Spinal cord (tissue), 9 donors: ENCODE measurements at regions not wholly inside any gene's neighbourhood (a gene's known extent, or its start where the extent isn't known, plus 50 kb on each side); places are given as distances from the start of the nearest gene placed in this dataset.
"Not testable (repeated sequence)": the region's sequence is repeated elsewhere in the genome, so short reads cannot be mapped to it uniquely, and the experiment has no call there.

ENCODE experiments used
- DNase-seq, 6 donors: peaks; one replicate each; pipeline versions ENCODE4 v3.0.0 to v3.0.0-alpha.2; 2013 to 2015; ENCODE audit warnings: low spot score in 6 of 6, low read depth in 4 of 6
- H3K27ac ChIP-seq: one replicate; pipeline ENCODE4 v1.5.1; 2013; ENCODE audit warnings: low read depth, low read length, control low read depth
- H3K27me3 ChIP-seq: one replicate; pipeline ENCODE4 v1.6.1; 2013; ENCODE audit warnings: low read length; ENCODE audit not compliant: control insufficient read depth, insufficient read depth
- H3K36me3 ChIP-seq: one replicate; pipeline ENCODE4 v1.6.1; 2013; ENCODE audit warnings: low read length; ENCODE audit not compliant: control insufficient read depth, insufficient read depth
- H3K4me1 ChIP-seq: one replicate; pipeline ENCODE4 v1.6.1; 2013; ENCODE audit warnings: low read length; ENCODE audit not compliant: control insufficient read depth, insufficient read depth
- H3K4me3 ChIP-seq: one replicate; pipeline ENCODE4 v1.5.1; 2013; ENCODE audit warnings: low read depth, low read length, control low read depth
- H3K9me3 ChIP-seq: one replicate; pipeline ENCODE4 v1.6.1; 2013; ENCODE audit warnings: low read length; ENCODE audit not compliant: control insufficient read depth, insufficient read depth
- WGBS: methylation state at CpG from one replicate; pipeline ENCODE4 v1.1.5; 2013; ENCODE audit warnings: missing lambda C conversion rate; ENCODE audit not compliant: insufficient coverage; 5-methylcytosine and 5-hydroxymethylcytosine counted together
- donor health status: healthy.

DNA sequence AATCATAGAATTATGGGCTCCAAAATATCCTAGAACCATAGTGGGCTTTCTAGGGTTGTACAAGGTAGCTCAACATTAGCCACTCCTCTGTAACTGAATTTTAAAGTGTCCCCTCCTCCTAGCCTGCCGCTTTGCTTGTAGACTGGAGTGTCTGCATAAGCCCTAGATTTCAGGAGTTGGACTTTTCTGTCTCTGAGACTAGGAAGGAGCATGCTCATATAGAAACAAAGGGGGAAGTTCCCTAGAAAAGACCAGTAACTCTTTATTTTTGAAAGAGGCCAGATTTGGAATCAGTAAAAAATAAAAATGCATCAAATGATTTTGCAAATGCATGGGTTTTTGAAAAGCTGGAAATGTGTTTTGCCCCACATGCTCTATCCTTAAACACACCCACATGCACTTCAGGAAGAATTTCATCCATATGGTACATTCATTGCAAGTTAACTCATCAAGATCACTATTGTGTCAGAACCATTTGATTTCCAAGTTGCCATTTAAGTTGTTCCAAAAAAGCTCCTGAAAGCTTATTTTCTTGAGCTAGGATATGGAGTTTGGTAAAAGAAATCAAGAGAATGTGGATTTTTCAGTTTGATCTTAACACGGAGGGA, 121.0 kb upstream of the NR3C1 start:
- 100% methylated on average over 1 of the region's 2 CpGs for WGBS
- no peak overlapping the region for H3K27ac ChIP-seq
- H3K4me3 ChIP-seq: no peak overlapping the region
- peaks cover 5% of the 10 kb centered on the region for H3K4me1 ChIP-seq
- DNase-seq: peak in 1 of 6 donors; percentile 60
- H3K36me3 ChIP-seq: no peaks in the 10 kb centered on the region
- no peaks in the 10 kb centered on the region for H3K27me3 ChIP-seq
- H3K9me3 ChIP-seq: no peaks in the 10 kb centered on the region

DNA sequence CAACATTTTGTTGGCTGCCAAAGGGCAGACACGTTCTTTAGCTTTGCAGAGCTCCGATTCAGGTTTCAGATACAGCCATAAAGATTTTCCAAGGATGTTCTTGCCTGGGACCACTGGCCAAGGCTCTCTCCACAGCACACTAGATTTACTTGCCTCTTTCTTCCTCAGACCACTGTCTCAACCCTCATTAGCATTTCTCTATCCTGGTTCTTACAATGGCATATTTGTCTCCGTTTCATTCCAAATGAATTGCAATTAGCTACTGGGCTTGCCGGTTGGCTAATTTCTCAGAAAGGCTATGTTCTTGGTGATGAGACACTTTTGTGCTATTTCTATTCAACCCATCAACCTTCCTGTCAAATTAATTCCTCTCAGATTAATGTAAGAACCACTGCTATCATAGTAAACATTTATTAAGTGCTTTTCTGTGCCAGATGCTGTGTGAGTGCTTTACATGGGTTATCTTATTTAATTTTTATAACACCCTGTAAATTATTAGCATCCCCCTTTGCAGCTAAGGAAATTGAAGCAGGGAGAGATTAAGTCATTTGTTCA, 118.4 kb upstream of the NR3C1 start:
- Histone ChIP-seq H3K27me3 (no peaks in the 10 kb centered on the region), H3K36me3 (no peaks in the 10 kb centered on the region), H3K4me1 (peaks cover 5% of the 10 kb centered on the region), H3K4me3 (no peak overlapping the region), H3K9me3 (no peaks in the 10 kb centered on the region), H3K27ac (peak overlapping the region; percentile 25)
- 31% methylated on average over 2 of the region's 4 CpGs for WGBS
- DNase-seq: peak in 3 of 6 donors; percentile 35 to 82 (median 80)

DNA sequence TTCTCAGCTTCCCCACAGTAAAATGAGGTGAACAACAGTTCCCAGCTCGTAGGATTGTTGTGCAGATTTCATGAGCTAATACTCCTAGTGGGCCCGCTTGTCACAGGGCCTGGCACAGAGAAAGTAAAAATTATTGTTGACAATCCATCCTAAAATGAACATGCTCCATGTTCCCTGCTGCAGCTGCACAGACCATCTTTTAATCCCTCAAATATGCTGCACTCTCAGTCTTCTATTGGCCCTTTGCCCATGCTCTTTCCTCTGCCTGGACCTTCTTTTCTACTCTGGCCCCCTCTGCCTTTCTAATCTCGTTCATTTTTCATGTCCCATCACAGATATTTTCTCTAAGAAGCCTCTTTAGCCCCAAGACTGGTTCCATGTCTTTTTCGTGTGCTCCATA, 117.7 kb upstream of the NR3C1 start:
- no peaks in the 10 kb centered on the region for H3K36me3 ChIP-seq
- DNase-seq: no peak
- peaks cover 5% of the 10 kb centered on the region for H3K4me1 ChIP-seq
- H3K9me3 ChIP-seq: no peaks in the 10 kb centered on the region
- WGBS: 91% methylated on average over 3 of the region's 4 CpGs
- no peak overlapping the region for H3K4me3 ChIP-seq
- H3K27ac ChIP-seq: no peak overlapping the region
- H3K27me3 ChIP-seq: no peaks in the 10 kb centered on the region

DNA sequence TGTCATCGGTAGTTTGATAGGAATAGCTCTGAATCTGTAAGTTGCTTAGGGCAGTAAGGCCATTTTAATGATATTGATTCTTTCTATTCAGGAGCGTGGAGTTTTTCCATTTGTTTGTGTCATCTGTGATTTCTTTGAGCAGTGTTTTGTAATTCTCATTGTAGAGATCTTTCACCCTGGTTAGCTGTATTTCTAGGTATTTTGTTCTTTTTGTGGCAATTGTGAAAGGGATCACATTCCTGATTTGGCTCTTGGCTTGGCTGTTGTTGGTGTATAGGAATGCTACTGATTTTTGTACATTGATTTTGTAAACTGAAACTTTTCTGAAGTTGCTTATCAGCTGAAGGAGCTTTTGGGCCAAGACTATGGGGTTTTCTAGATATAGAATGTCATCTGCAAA, 115.7 kb upstream of the NR3C1 start:
- not testable (repeated sequence) for DNase-seq, H3K9me3 ChIP-seq, H3K27ac ChIP-seq, H3K4me1 ChIP-seq, H3K27me3 ChIP-seq, H3K4me3 ChIP-seq, H3K36me3 ChIP-seq
- WGBS: 83% methylated on average over 1 of the region's 2 CpGs

DNA sequence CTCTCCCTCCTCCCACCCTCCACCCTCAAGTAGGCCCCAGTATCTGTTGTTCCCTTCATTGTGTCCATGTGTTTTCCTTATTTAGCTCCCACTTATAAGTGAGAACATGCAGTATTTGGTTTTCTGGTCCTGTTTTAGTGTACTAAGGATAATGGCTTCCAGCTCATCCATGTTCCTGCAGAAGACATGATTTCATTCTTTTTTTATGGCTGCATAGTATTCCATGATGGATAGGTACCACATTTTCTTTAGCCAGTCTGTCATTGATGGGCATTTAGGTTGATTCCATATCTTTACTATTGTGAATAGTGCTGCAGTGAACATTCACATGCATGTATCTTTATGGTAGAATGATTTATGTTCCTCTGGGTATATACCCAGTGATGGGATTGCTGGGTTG, 114.3 kb upstream of the NR3C1 start:
- not testable (repeated sequence) for H3K4me3 ChIP-seq, H3K27me3 ChIP-seq, H3K9me3 ChIP-seq, DNase-seq, H3K27ac ChIP-seq, H3K4me1 ChIP-seq, H3K36me3 ChIP-seq

DNA sequence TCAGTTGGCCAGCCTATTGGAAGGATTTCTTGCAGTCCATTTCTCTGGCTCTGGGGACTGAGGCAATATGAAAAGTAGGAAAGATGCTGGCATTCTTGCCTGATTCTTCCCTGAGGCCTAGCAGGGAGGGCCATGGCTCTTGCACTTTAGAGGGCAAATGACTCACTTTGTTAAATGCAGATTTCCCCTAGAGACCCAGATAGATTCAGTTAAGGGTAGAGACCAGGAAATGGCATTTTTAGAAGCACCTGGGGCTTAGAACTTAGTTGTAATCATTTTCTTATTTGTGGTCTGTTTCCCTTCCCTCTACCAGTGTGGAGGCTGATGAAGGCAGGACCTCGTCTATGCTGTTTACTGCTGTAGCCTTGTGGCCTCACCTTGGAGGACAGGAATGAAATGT, 112.8 kb upstream of the NR3C1 start:
- Histone ChIP-seq H3K9me3 (no peaks in the 10 kb centered on the region), H3K36me3 (no peaks in the 10 kb centered on the region), H3K4me1 (peaks cover 4% of the 10 kb centered on the region), H3K27ac (no peak overlapping the region), H3K27me3 (no peaks in the 10 kb centered on the region), H3K4me3 (no peak overlapping the region)
- DNase-seq: no peak
- 100% methylated on average over 1 of the region's 1 CpG for WGBS

DNA sequence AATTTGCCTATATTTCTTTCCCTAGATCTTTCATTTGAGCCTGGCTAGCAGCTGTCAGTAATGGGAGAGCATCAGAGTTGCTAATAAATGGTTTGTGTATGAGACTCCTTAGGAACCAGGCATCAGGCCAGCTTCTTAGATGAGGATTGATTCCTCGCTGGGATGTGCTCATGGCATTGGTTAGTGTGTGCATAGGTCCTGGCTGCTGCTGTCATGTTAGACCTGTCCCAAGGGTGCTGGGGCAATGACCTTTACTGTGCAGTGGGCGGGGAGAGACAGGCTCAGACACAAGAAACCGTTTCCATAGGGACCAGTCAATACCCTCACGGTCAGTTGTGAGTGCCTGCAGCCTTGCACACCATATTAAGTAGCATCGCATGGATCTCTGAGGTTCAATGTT, 112.3 kb upstream of the NR3C1 start:
- no peaks in the 10 kb centered on the region for H3K9me3 ChIP-seq
- 64% methylated on average over 5 of the region's 5 CpGs for WGBS
- no peak overlapping the region for H3K4me3 ChIP-seq
- H3K36me3 ChIP-seq: no peaks in the 10 kb centered on the region
- peaks cover 4% of the 10 kb centered on the region for H3K4me1 ChIP-seq
- H3K27me3 ChIP-seq: no peaks in the 10 kb centered on the region
- DNase-seq: peak in 2 of 6 donors; percentile 28 to 48
- H3K27ac ChIP-seq: no peak overlapping the region

DNA sequence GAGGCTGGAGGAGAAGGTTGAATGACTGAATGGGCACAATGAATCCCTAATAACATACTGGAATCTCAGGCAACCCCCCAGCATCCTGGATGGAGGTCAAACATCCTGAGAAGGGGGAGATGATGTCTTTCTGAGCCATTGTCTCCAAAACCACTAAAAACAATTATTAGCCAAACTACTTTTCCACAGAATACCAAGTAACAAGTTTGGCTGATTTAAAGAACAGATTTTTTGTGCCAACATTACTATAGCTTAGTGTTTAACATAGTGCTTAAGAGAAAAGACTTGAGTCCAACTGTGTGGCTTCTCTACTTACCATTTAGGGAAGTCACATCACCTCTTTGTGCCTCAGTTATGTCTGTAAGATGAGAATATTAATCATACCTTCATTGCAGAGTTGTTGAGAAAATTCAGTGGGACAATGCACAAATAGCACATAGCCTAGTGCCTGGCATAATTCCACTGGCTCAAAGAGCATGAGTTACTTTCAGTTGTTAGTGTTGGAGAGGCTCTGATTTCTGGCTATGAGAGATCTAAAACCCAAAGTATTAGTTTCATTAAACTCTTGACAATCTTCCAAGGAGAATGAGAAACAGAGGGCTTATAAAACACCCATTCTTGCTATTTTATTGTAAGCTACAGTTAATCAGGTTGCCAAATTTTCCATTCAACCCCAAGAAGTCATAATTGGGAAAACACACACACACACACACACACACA, 111.3 kb upstream of the NR3C1 start:
- H3K27ac ChIP-seq: no peak overlapping the region
- no peaks in the 10 kb centered on the region for H3K36me3 ChIP-seq
- peaks cover 4% of the 10 kb centered on the region for H3K4me1 ChIP-seq
- peak in 2 of 6 donors; percentile 49 to 65 for DNase-seq
- H3K27me3 ChIP-seq: no peaks in the 10 kb centered on the region
- H3K4me3 ChIP-seq: no peak overlapping the region
- H3K9me3 ChIP-seq: no peaks in the 10 kb centered on the region

DNA sequence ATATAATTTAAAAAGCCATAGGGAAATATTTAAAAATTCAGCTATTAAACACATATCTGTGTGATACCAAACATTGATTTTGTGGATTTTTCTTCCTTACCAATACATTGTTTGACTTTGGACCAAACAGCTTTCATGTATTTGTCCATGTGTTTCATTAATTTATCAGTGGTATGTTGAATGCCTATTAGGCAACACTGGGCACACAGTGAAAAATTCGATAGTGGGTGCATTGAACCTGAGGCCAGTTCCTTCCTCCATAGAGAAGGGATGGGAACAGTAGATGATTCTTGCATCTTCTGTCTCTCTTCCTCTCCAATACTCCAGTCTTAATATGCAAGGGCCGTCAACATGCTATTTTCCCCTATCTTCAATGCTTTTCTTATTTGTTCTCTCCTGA, 110.2 kb upstream of the NR3C1 start:
- Histone ChIP-seq H3K4me1 (peaks cover 4% of the 10 kb centered on the region), H3K4me3 (no peak overlapping the region), H3K27ac (no peak overlapping the region), H3K9me3 (no peaks in the 10 kb centered on the region), H3K36me3 (no peaks in the 10 kb centered on the region), H3K27me3 (no peaks in the 10 kb centered on the region)
- no peak for DNase-seq
- 38% methylated on average over 1 of the region's 2 CpGs for WGBS

DNA sequence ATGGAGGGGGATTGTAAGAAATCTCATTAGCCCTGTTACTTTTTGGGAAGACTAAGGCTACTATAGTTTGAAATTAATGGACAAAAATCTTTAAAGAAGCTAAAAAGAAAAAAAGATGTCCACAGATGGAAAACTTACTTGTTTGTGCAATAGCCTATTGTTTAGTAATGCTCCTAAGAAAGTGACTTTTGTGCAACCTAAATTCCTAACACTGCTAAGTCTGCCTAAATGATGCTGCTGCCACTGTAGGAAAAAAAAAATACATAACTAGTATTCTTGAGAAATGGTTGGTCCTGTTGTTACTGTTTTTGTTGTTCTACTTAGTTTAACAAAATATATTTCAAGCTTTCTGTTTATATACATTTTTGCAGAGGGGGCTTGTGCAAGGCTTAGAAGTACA, 108.2 kb upstream of the NR3C1 start:
- Histone ChIP-seq H3K27ac (no peak overlapping the region), H3K36me3 (no peaks in the 10 kb centered on the region), H3K9me3 (no peaks in the 10 kb centered on the region), H3K27me3 (no peaks in the 10 kb centered on the region), H3K4me1 (peaks cover 4% of the 10 kb centered on the region), H3K4me3 (no peak overlapping the region)
- no peak for DNase-seq
